GM23248 (cell line): ENCODE measurements at regions not wholly inside any gene's neighbourhood (a gene's known extent, or its start where the extent isn't known, plus 50 kb on each side); places are given as distances from the start of the nearest gene placed in this dataset.

Experiments
- EZH2 ChIP-seq: fragments of 200-600 bp; sonication (generic); IDR thresholded peaks from 2 replicates; pipeline ENCODE4 v1.6.1; 2018; ENCODE audit warnings: antibody characterized with exemption, mild to moderate bottlenecking; ENCODE audit not compliant: insufficient read depth, poor library complexity, severe bottlenecking
- EZH2phosphoT487 ChIP-seq: fragments of 200-600 bp; sonication (generic); IDR thresholded peaks from 2 replicates; pipeline ENCODE4 v1.6.1; 2018; ENCODE audit warnings: antibody characterized with exemption, moderate library complexity, mild to moderate bottlenecking, low read depth; ENCODE audit not compliant: insufficient read depth

DNA sequence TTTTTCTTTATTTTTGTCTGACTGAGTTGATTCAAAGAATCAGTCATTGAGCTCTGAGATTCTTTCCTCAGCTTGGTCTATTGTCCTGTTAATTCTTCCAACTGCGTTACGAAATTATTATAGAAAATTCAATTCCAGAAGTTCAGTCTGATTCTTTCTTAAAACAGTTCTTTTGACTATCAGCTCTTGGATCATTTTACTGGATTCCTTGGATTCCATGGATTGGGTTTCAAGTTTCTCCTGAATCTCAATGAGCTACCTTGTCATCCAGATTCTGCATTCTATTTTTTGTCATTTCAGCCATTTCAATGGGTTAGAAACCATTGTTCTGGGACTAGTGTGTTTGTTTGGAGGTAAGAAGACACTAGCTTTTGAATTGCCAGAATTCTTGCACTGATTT lies 169.3 kb downstream of the PCDH20 start:
- TF ChIP-seq EZH2 (no peak), EZH2phosphoT487 (no peak)
